Astrocyte of the cerebellum (primary cell): ENCODE measurements at regions not wholly inside any gene's neighbourhood (a gene's known extent, or its start where the extent isn't known, plus 50 kb on each side); places are given as distances from the start of the nearest gene placed in this dataset.

Source experiments
- DNase-seq: peaks from one replicate; pipeline ENCODE4 v3.0.0-alpha.2; 2011; ENCODE audit warnings: low read depth
- H3K4me3 ChIP-seq: 2 replicates; pipeline ENCODE4 v1.5.1; 2011; ENCODE audit warnings: mild to moderate bottlenecking, low read depth, low read length, moderate library complexity
- CTCF ChIP-seq: IDR thresholded peaks from 2 replicates; pipeline ENCODE4 v1.5.1; 2012; ENCODE audit warnings: low read length, low read depth, moderate library complexity, mild to moderate bottlenecking; ENCODE audit errors: missing control alignments
- in situ Hi-C: cut with HindIII; loops from 2 replicates; pipeline ENCODE4 v1.10.0; 2017; ENCODE audit warnings: low sequenced_read_pairs

DNA sequence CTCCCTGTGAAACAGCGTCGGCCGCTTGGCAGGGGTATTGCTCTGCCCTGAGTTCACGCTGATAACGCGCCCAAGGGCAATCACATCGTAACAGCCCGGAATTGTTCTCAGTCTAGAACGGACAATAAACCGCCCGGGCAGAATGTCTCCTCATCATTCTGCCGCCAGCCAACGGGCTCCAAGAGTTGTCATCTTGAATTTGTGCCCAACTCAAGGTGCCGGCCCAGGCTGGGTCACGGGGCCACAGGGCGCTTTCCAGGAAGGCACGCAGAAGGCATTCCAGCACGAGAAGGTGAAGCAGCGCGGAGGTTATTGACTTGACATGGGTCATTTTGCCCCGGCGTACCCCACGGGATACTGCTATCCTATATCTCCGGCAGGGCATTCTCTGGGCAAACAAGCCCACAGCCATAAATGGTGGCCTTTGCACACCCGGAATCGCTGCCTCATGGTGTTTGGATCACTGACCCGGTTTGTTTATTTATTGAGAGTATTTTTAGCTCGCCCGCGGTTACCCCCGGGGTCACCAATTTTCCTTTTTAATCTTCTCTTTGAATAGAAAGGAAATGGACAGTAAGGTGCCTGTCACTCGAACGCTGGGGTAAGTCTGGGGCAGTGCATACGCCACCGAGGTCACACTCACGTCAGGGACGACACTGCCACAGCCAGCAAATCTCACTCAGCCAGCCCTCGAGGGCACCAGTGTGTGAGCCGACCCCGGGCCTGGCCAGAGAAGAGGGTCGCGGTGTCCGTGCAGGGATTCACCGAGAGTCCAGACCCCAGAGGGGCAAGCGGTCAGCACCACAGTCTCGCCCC is 72.4 kb upstream of the FGF3 start:
- no peak for DNase-seq
- TF ChIP-seq CTCF: no peak
- no peak overlapping the region for H3K4me3 ChIP-seq
- in situ Hi-C loops: no loop called here

DNA sequence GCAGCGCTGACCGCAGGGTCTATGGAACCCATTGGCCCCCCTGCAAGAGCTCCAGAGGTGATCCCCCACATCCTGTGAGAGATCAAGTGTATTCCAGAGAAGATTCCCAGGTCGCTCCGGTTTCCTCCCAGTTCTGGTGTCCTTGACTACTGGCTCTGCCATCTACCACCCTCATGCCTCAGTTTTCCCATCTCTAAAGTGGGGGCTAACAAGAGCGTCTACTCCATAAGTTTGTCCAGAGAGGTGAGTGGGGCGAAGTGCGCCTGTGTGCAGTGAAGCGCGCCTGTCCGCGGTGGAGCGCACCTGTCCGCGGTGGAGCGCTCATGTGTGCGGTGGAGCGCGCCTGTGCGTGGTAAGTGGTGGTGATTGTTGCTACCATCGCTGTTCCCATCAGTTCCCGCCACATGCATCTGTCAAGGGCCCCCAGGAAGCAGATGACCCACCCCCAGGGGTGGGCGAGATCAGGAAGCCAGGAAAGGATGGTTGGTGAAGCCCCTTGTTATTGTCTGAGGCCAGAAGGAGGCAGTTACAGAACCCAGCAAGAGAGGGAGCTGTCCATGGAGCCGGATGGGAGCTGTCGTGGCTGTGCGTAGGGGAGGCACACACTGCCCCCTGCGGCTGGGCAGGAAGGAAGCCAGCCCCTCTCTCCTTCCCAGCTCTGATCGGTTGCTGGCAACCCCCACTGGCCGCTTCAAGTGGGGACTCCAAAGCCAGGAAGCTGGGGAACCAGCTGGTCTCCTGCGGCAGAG is 73.2 kb upstream of the FGF3 start:
- no peak for DNase-seq
- TF ChIP-seq CTCF: peak; percentile 23
- H3K4me3 ChIP-seq: no peak overlapping the region
- in situ Hi-C loops: no loop called here

DNA sequence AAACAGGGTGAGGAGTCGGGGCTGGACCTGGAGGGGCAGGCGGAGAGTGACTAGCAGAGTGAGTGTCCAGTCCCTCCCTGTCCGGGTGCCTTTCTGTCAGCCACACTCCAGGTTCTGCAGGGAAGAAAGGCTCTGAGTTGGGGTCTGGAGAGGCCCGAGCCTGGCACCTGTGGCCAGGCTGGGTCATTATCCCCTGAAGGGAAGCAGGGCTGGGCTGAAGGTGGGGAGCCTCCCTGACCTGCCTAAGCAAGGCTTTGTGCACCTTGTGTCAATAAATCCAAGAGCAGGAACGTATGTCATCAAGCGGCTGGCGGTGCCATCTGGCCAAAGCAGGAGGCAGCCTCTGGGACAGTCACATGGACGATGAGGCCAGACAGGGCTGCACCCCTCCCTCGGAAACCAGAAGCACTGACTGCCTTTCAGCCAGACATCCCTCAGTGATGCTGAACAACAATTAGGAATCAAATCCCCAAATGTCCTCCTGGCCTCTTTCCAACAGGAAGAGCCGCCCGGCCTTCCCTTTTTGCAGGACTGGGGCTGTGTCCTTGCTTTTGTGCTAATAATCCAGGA is 73.9 kb upstream of the FGF3 start:
- no peak overlapping the region for H3K4me3 ChIP-seq
- DNase-seq: no peak
- TF ChIP-seq CTCF: no peak
- in situ Hi-C loops: no loop called here

- H3K4me3 ChIP-seq: no peak overlapping the region
- in situ Hi-C loops: no loop called here
- no peak for DNase-seq
- TF ChIP-seq CTCF: no peak
These were observed 74.4 kb upstream of the FGF3 start for GRCh38 chr11:69893631-69894030.

DNA sequence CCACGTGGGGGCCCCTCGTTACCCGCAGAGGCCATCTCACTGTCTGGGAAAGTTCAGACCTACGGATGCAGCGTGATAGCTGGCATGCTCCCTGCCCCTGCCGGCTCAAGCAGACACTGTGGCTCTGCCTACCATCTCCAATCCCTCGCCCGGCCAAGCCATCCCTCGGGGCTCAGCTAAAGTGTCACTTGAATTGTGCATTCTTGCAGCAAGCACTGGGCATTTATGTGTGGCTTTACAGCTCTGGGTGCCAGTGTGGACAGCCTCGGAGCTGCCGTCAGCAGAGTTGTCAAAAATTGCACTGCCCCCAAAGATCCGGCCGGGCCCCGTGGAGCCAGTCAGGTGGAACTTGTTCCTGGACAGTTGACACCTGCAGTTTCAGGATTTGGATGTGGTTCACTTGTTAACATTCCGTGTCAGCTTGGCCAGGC is 75.0 kb upstream of the FGF3 start:
- no peak overlapping the region for H3K4me3 ChIP-seq
- DNase-seq: no peak
- in situ Hi-C loops: no loop called here
- no peak for TF ChIP-seq CTCF

GRCh38 chr11:69894648-69895047 is 75.4 kb upstream of the FGF3 start:
- TF ChIP-seq CTCF: no peak
- no peak overlapping the region for H3K4me3 ChIP-seq
- no peak for DNase-seq
- in situ Hi-C loops: no loop called here
